ENCODE measurements at regions not wholly inside any gene's neighbourhood (a gene's known extent, or its start where the extent isn't known, plus 50 kb on each side); places are given as distances from the start of the nearest gene placed in this dataset.

GRCh38 chr3:167163580-167163979 lies 216.5 kb downstream of the ZBBX start:
- TF ChIP-seq CTCF (optimal IDR thresholded peaks at IDR 0.05 in 1 of 3, IDR thresholded peaks at IDR 0.05 in 1 of 3, conservative IDR thresholded peaks at IDR 0.05 in 1 of 3; ENCODE audit: extremely low read depth in 1 of 3, insufficient read depth in 2 of 3, low read length in 3 of 3) (no peak), EZH2 (IDR thresholded peaks at IDR 0.05; ENCODE audit: low read length) (no peak)

Measured in keratinocyte (primary cell).